GM23248 (cell line): ENCODE measurements at regions not wholly inside any gene's neighbourhood (a gene's known extent, or its start where the extent isn't known, plus 50 kb on each side); places are given as distances from the start of the nearest gene placed in this dataset.

Source experiments
- EZH2 ChIP-seq: fragments of 200-600 bp; sonication (generic); IDR thresholded peaks from 2 replicates; pipeline ENCODE4 v1.6.1; 2018; ENCODE audit warnings: antibody characterized with exemption, mild to moderate bottlenecking; ENCODE audit not compliant: insufficient read depth, poor library complexity, severe bottlenecking
- EZH2phosphoT487 ChIP-seq: fragments of 200-600 bp; sonication (generic); IDR thresholded peaks from 2 replicates; pipeline ENCODE4 v1.6.1; 2018; ENCODE audit warnings: antibody characterized with exemption, moderate library complexity, mild to moderate bottlenecking, low read depth; ENCODE audit not compliant: insufficient read depth

- no peak for TF ChIP-seq EZH2
- TF ChIP-seq EZH2phosphoT487 = no peak
Measured at GRCh38 chr17:71480099-71480498, 640.7 kb upstream of the SOX9 start.
